Ishikawa (cell line): ENCODE measurements at regions not wholly inside any gene's neighbourhood (a gene's known extent, or its start where the extent isn't known, plus 50 kb on each side); places are given as distances from the start of the nearest gene placed in this dataset.

Experiments used
- CEBPB ChIP-seq: IDR thresholded peaks from 2 replicates; pipeline ENCODE4 v1.6.1; 2012
- CREB1 ChIP-seq: IDR thresholded peaks from 2 replicates; pipeline ENCODE4 v1.6.1; 2012; ENCODE audit warnings: low read depth
- EGR1 ChIP-seq: IDR thresholded peaks from 2 replicates; pipeline ENCODE4 v1.6.1; 2012
- EP300 ChIP-seq: IDR thresholded peaks from 2 replicates; pipeline ENCODE4 v1.6.1; 2012; ENCODE audit warnings: borderline replicate concordance
- FOXM1 ChIP-seq: IDR thresholded peaks from 2 replicates; pipeline ENCODE4 v1.6.1; 2012; ENCODE audit warnings: low read depth, borderline replicate concordance
- MAX ChIP-seq: IDR thresholded peaks from 2 replicates; pipeline ENCODE4 v1.6.1; 2012
- NFIC ChIP-seq: IDR thresholded peaks from 2 replicates; pipeline ENCODE4 v1.6.1; 2012
- RAD21 ChIP-seq: IDR thresholded peaks from 2 replicates; pipeline ENCODE4 v1.6.1; 2012; ENCODE audit warnings: low read depth
- TAF1 ChIP-seq: IDR thresholded peaks from 2 replicates; pipeline ENCODE4 v1.6.1; 2012; ENCODE audit warnings: low read depth, mild to moderate bottlenecking
- TCF12 ChIP-seq: IDR thresholded peaks from 2 replicates; pipeline ENCODE4 v1.6.1; 2012; ENCODE audit warnings: low read depth
- TEAD4 ChIP-seq: IDR thresholded peaks from 2 replicates; pipeline ENCODE4 v1.6.1; 2012
- USF1 ChIP-seq: IDR thresholded peaks from 2 replicates; pipeline ENCODE4 v1.6.1; 2012
- YY1 ChIP-seq: IDR thresholded peaks from 2 replicates; pipeline ENCODE4 v1.6.1; 2012; ENCODE audit warnings: low read depth
- ZBTB7A ChIP-seq: IDR thresholded peaks from 2 replicates; pipeline ENCODE4 v1.6.1; 2012; ENCODE audit warnings: low read depth
- TF ChIP-seq, protein P1 (sequence below): IDR thresholded peaks from 2 replicates; pipeline ENCODE4 v1.6.1; 2012; ENCODE audit warnings: low read depth, mild to moderate bottlenecking

- TF ChIP-seq TAF1 = no peak
- TF ChIP-seq ZBTB7A = no peak
- TF ChIP-seq USF1 = no peak
- TF ChIP-seq MAX = no peak
- TF ChIP-seq YY1 = no peak
- no peak for TF ChIP-seq EP300
- no peak for TF ChIP-seq RAD21
- TF ChIP-seq TEAD4 = no peak
Measured at GRCh38 chr10:123537188-123537961, 128.8 kb upstream of the GPR26 start.

- TF ChIP-seq MAX (no peak), RAD21 (no peak), TAF1 (no peak), ZBTB7A (no peak)
- TF ChIP-seq, protein P1, sequence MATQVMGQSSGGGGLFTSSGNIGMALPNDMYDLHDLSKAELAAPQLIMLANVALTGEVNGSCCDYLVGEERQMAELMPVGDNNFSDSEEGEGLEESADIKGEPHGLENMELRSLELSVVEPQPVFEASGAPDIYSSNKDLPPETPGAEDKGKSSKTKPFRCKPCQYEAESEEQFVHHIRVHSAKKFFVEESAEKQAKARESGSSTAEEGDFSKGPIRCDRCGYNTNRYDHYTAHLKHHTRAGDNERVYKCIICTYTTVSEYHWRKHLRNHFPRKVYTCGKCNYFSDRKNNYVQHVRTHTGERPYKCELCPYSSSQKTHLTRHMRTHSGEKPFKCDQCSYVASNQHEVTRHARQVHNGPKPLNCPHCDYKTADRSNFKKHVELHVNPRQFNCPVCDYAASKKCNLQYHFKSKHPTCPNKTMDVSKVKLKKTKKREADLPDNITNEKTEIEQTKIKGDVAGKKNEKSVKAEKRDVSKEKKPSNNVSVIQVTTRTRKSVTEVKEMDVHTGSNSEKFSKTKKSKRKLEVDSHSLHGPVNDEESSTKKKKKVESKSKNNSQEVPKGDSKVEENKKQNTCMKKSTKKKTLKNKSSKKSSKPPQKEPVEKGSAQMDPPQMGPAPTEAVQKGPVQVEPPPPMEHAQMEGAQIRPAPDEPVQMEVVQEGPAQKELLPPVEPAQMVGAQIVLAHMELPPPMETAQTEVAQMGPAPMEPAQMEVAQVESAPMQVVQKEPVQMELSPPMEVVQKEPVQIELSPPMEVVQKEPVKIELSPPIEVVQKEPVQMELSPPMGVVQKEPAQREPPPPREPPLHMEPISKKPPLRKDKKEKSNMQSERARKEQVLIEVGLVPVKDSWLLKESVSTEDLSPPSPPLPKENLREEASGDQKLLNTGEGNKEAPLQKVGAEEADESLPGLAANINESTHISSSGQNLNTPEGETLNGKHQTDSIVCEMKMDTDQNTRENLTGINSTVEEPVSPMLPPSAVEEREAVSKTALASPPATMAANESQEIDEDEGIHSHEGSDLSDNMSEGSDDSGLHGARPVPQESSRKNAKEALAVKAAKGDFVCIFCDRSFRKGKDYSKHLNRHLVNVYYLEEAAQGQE = no peak
Measured at GRCh38 chr10:123538401-123539320, 127.5 kb upstream of the GPR26 start.

- TF ChIP-seq USF1 = no peak
- TF ChIP-seq YY1 = no peak
Measured at GRCh38 chr10:123544986-123545385, 121.2 kb upstream of the GPR26 start.

DNA sequence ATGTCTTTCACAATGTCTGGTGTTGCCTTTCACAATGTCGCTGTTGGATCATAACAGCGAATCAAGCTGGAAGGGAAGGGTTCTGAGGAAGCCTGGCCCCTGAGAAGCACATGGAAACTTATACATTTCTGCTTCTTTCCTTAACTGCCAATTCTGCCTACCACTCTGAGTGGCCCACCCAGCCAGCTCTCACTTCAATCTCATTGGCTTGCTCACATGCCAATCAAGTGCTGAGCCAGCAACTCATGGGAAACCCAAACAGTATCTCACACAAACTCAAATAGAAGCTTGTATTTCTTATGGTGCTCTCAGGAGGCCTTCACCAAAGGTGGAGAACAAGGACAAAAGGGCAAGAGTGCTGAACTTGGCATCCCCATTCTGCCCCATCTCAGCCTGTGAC lies 117.4 kb upstream of the GPR26 start:
- no peak for TF ChIP-seq RAD21
- no peak for TF ChIP-seq CEBPB
- TF ChIP-seq FOXM1 = no peak
- TF ChIP-seq EP300 = no peak
- TF ChIP-seq TCF12 = no peak
- TF ChIP-seq MAX = no peak
- no peak for TF ChIP-seq TEAD4
- TF ChIP-seq, protein P1 = no peak
- no peak for TF ChIP-seq YY1
- TF ChIP-seq EGR1 = no peak
- no peak for TF ChIP-seq TAF1
- no peak for TF ChIP-seq NFIC
- TF ChIP-seq CREB1 = no peak
- no peak for TF ChIP-seq USF1
- TF ChIP-seq ZBTB7A = no peak

DNA sequence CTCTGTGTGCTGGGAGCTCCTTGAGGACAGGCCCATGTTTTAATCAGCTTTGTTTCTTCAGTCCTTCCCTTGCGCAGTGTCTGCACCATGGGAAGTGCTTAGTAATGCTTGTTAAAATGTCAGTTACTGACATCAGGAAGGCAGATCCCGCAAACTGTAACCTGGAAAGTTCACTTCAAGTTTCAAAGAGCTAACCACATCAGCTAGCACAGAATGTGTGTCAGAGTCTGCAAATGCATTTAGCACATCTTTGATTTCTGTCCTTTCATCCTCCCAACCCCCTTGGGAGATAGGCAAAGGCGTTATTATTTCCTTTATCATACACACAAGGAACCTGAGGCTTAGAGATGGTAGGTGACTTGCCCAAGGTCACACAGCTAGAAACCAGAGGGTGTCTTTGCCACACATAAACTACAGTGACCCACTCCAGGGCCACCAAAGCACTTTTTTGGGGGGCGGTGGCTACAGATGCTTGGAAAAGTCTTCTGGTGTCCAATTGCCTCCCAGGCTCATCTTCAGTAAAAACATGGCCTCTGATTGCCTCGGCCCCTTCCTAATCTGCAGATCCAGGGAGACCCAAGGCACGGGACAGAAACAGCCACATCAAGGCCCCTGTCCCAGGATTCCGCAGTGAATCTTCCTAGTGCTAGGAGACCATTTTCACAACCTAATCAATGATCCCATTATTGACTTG lies 116.2 kb upstream of the GPR26 start:
- TF ChIP-seq FOXM1 (no peak), TEAD4 (no peak), CEBPB (no peak), TAF1 (no peak), ZBTB7A (no peak), EP300 (no peak), TCF12 (no peak), MAX (no peak), YY1 (no peak), RAD21 (no peak), CREB1 (no peak), NFIC (no peak), EGR1 (no peak)
- TF ChIP-seq, protein P1 = no peak
